WTC11 (cell line): ENCODE measurements at regions not wholly inside any gene's neighbourhood (a gene's known extent, or its start where the extent isn't known, plus 50 kb on each side); places are given as distances from the start of the nearest gene placed in this dataset.
A peak's percentile ranks its signal among the peaks of the same experiment; 100 is the strongest.

ENCODE experiments used
- ATAC-seq: fragments of 200-7000 bp; cut with Tn5 transposase; 2 replicates; pipeline ENCODE4 v1.10.0; 2021; ENCODE audit warnings: mild to moderate bottlenecking, moderate library complexity
- CTCF ChIA-PET: fragments of 300-600 bp; sonication (Branson Sonifier 250); formaldehyde crosslinking; loops from one replicate; lab custom pipeline; 2021; ENCODE audit warnings: antibody characterized with exemption; lab: Charles Lee
- POLR2A ChIA-PET: fragments of 350-600 bp; sonication (Branson Sonifier 250); formaldehyde crosslinking; loops from one replicate; lab custom pipeline; 2021; ENCODE audit warnings: antibody characterized with exemption; lab: Charles Lee
- DNase-seq: peaks from one replicate; pipeline ENCODE4 v3.0.0; 2021; ENCODE audit warnings: low spot score
- H3K27ac Mint-ChIP-seq: 2 replicates; pipeline ENCODE4 v1.8.0; 2021; ENCODE audit warnings: mixed read lengths
- H3K27me3 Mint-ChIP-seq: 2 replicates; pipeline ENCODE4 v1.8.0; 2021; ENCODE audit warnings: low read depth, mild to moderate bottlenecking, moderate library complexity, mixed read lengths
- H3K36me3 Mint-ChIP-seq: 2 replicates; pipeline ENCODE4 v1.8.0; 2021; ENCODE audit warnings: mixed read lengths
- H3K4me1 Mint-ChIP-seq: 2 replicates; pipeline ENCODE4 v1.8.0; 2022; ENCODE audit warnings: mixed read lengths
- H3K4me3 Mint-ChIP-seq: 2 replicates; pipeline ENCODE4 v1.8.0; 2021; ENCODE audit warnings: mild to moderate bottlenecking, moderate library complexity, mixed read lengths
- H3K9me3 Mint-ChIP-seq: 2 replicates; pipeline ENCODE4 v1.8.0; 2021; ENCODE audit warnings: mixed read lengths
- ATF1 ChIP-seq: sonication (generic); formaldehyde crosslinking; IDR thresholded peaks from 2 replicates; pipeline ENCODE4 v1.8.1; 2023; ENCODE audit warnings: mild to moderate bottlenecking, moderate library complexity, missing genetic modification reagents
- ATF6 ChIP-seq: sonication (generic); formaldehyde crosslinking; IDR thresholded peaks from 2 replicates; pipeline ENCODE4 v1.8.1; 2023; ENCODE audit warnings: mild to moderate bottlenecking, missing genetic modification reagents
- EMX1 ChIP-seq: fragments of 250-450 bp; sonication (Bioruptor Pico); IDR thresholded peaks from 2 replicates; pipeline ENCODE4 v1.8.0; 2021; ENCODE audit warnings: mild to moderate bottlenecking
- IRF2 ChIP-seq: sonication (generic); formaldehyde crosslinking; IDR thresholded peaks from 2 replicates; pipeline ENCODE4 v1.8.0; 2022; ENCODE audit warnings: low read depth, missing genetic modification reagents, borderline replicate concordance
- JAZF1 ChIP-seq: fragments of 250-450 bp; sonication (Bioruptor Pico); IDR thresholded peaks from 2 replicates; pipeline ENCODE4 v1.9.0; 2021; ENCODE audit warnings: moderate library complexity, mild to moderate bottlenecking, inconsistent platforms
- MAX ChIP-seq: sonication (generic); formaldehyde crosslinking; IDR thresholded peaks from 2 replicates; pipeline ENCODE4 v1.8.0; 2022; ENCODE audit warnings: mild to moderate bottlenecking, missing genetic modification reagents
- NFATC4 ChIP-seq: fragments of 250-450 bp; sonication (Bioruptor Pico); IDR thresholded peaks from 2 replicates; pipeline ENCODE4 v1.9.0; 2021; ENCODE audit warnings: mild to moderate bottlenecking
- PRDM15 ChIP-seq: sonication (generic); formaldehyde crosslinking; IDR thresholded peaks from 2 replicates; pipeline ENCODE4 v1.8.0; 2022; ENCODE audit warnings: missing genetic modification reagents
- PRRX2 ChIP-seq: fragments of 250-450 bp; sonication (Bioruptor Pico); IDR thresholded peaks from 2 replicates; pipeline ENCODE4 v1.8.0; 2021; ENCODE audit warnings: mild to moderate bottlenecking
- RORB ChIP-seq: fragments of 250-450 bp; sonication (Bioruptor Pico); IDR thresholded peaks from 2 replicates; pipeline ENCODE4 v1.9.0; 2021; ENCODE audit warnings: mild to moderate bottlenecking
- TEAD1 ChIP-seq: sonication (generic); formaldehyde crosslinking; IDR thresholded peaks from 2 replicates; pipeline ENCODE4 v1.8.0; 2022; ENCODE audit warnings: mild to moderate bottlenecking, missing genetic modification reagents
- USF2 ChIP-seq: sonication (generic); formaldehyde crosslinking; IDR thresholded peaks from 2 replicates; pipeline ENCODE4 v1.8.1; 2023; ENCODE audit warnings: mild to moderate bottlenecking, missing genetic modification reagents, moderate library complexity
- ZNF138 ChIP-seq: sonication (generic); formaldehyde crosslinking; conservative IDR thresholded peaks from 2 replicates; pipeline ENCODE4 v1.8.1; 2022; ENCODE audit warnings: mild to moderate bottlenecking, moderate library complexity, missing genetic modification reagents
- ZNF219 ChIP-seq: sonication (generic); formaldehyde crosslinking; IDR thresholded peaks from 2 replicates; pipeline ENCODE4 v1.8.0; 2023; ENCODE audit warnings: missing genetic modification reagents, mild to moderate bottlenecking, borderline replicate concordance
- ZNF425 ChIP-seq: fragments of 250-450 bp; sonication (Bioruptor Pico); conservative IDR thresholded peaks from 2 replicates; pipeline ENCODE4 v1.9.0; 2021; ENCODE audit warnings: mild to moderate bottlenecking
- ZNF512 ChIP-seq: sonication (generic); formaldehyde crosslinking; IDR thresholded peaks from 2 replicates; pipeline ENCODE4 v1.8.1; 2022; ENCODE audit warnings: missing genetic modification reagents, borderline replicate concordance

- no peak for TF ChIP-seq PRDM15
- no peak for TF ChIP-seq EMX1 (CRISPR knock-in tag)
- no peak for TF ChIP-seq ZNF138
- TF ChIP-seq ZNF219 (CRISPR knock-in tag), result no peak
Measured at GRCh38 chr7:41624818-41625217, 78.1 kb downstream of the INHBA start (continued).

- H3K27me3 Mint-ChIP-seq, result no peaks in the 10 kb centered on the region; the same call in 1 of the 2 replicates
- DNase-seq, result no peak
- no peak overlapping the region for H3K4me3 Mint-ChIP-seq
- peaks cover 17% of the 10 kb centered on the region for H3K9me3 Mint-ChIP-seq
- H3K4me1 Mint-ChIP-seq, result peaks cover 35% of the 10 kb centered on the region
- no peak for TF ChIP-seq ZNF425 (CRISPR knock-in tag)
- TF ChIP-seq MAX, result no peak
- no peak for TF ChIP-seq PRDM15
- TF ChIP-seq ZNF512 (CRISPR knock-in tag), result 0 out of 2 replicates have a peak, but pooled peaks have one; percentile 70
- no peak for TF ChIP-seq RORB (CRISPR knock-in tag)
- TF ChIP-seq, all 79 proteins: peak for 1
- no peak for ATAC-seq
- ChIA-PET POLR2A (no interaction called here), CTCF (interaction anchor here (1.3 kb wide), 1 partner anchor 22 kb away, joined by 4 read pairs; no protein-coding TSS in a partner anchor)
- Mint-ChIP-seq H3K27ac (no peak overlapping the region), H3K36me3 (peaks cover 2% of the 10 kb centered on the region)
Measured at GRCh38 chr7:41621953-41622831, 80.7 kb downstream of the INHBA start.

- Mint-ChIP-seq H3K36me3 (peaks cover 5% of the 10 kb centered on the region), H3K27ac (no peak overlapping the region), H3K9me3 (peaks cover 11% of the 10 kb centered on the region), H3K27me3 (no peaks in the 10 kb centered on the region), H3K4me3 (no peak overlapping the region), H3K4me1 (peaks cover 18% of the 10 kb centered on the region)
- TF ChIP-seq USF2 (CRISPR knock-in tag), result no peak
- TF ChIP-seq JAZF1, result no peak
- no peak for TF ChIP-seq ATF1 (CRISPR knock-in tag)
- no peak for TF ChIP-seq ZNF219 (CRISPR knock-in tag)
- TF ChIP-seq NFATC4 (CRISPR knock-in tag), result no peak
- TF ChIP-seq TEAD1, result no peak
- TF ChIP-seq ZNF138, result no peak
- TF ChIP-seq IRF2 (CRISPR knock-in tag), result no peak
- TF ChIP-seq PRRX2 (CRISPR knock-in tag), result no peak
- no peak for TF ChIP-seq ATF6 (CRISPR knock-in tag)
- ATAC-seq, result no peak
- ChIA-PET CTCF (interaction anchor here (0.7 kb wide), 1 partner anchor 87 kb away, joined by 3 read pairs; no protein-coding TSS in a partner anchor), POLR2A (no interaction called here)
- DNase-seq, result no peak
Measured at GRCh38 chr7:41617987-41618386, 84.9 kb downstream of the INHBA start.
